Right kidney (tissue), 1 donor: ENCODE measurements at regions not wholly inside any gene's neighbourhood (a gene's known extent, or its start where the extent isn't known, plus 50 kb on each side); places are given as distances from the start of the nearest gene placed in this dataset.

Experiments used
- DNase-seq: peaks from one replicate; pipeline ENCODE4 v3.0.0-alpha.2; 2016

DNA sequence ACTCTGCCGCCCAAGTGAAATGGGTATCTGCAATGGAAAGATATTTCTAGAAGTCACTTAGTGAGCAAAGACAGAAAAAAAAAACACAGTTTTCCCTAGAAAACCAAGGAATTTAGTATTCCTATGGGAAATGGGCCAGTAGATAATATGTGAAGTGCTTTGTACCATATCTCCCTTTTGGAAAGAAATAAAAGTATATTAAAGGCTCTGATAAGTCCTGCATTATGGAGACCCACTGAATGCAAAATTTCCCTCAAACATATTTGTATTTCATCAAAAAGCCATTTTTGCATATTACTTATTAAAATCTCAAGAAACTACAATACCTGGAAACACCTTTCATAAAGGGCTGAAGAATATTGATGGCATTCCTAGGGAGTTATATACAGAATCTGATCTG lies 51.6 kb upstream of the DYNLRB2 start:
- no peak for DNase-seq

DNA sequence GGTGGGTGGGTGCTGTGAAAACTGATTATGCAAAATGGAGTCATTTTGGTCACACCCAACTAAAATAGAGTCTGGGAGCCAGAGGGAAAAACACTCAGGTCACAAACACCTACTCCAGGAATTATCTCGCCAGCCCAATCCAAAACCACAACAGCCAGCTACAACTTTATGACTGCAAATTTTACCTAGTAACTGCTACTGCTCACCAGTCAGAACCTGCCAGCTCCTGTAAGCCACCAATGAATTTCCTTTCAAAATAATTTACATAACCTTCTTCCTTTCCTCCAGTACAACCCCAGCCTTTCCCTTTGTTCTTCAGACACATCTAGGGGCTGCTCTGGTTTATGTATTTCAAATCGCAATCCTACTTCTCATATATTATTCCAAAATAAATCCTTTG lies 52.6 kb upstream of the DYNLRB2 start:
- no peak for DNase-seq

DNA sequence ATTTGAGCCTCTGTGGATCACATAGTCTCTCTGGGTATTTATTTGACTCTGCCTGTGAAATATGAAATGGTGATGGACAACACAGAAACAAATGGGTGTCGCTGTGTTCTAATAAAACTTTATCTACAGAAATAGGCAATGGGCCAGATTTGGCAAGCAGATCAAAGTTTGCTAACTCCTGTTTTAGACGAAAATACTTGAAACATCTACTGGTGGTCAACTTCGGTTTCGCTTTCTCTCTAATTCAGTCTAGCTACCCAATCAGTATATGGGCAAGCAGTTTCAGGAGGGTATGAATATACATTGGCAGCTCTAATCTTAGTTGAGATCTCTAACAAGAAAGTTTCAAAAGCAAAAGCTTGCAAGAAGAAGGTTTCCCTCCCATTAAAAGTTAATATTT lies 60.1 kb upstream of the DYNLRB2 start:
- no peak for DNase-seq

DNA sequence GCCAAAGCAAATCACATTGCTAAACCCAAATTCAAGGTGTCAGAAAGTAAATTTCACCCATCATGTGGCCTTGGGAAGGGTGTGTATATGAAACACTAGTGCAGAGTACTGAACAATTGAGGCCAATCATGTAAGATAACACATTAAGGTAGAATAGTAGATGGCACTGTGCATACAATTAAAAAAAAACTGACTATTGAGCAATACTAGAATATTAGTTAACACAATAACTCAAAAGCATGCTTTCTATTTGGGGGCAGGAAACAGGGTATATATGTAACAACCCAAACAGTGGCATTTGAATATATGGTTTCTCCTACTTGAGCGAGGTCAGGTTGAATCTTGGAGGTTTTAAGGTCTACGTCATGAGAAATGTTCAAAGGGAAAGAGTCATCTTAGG lies 63.0 kb upstream of the DYNLRB2 start:
- no peak for DNase-seq

DNA sequence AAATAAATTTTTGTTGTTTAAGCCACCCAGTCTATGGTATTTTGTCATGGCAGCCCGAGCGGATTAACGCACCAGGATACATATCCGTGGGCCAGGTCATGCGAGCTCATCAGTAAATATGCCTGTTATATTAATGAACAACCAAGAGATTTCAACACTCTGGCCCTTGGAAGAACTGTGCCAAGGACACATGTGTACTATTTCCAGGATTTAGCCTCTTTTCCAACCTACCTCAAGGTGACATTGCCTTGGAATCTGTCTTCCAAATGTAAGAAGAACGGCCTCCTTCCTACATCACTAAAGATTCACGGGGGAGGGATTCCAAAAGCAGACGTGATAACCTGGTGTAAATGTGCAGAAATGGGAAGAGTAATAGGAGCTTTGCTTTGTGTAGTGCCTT lies 72.8 kb upstream of the DYNLRB2 start:
- DNase-seq: no peak

DNA sequence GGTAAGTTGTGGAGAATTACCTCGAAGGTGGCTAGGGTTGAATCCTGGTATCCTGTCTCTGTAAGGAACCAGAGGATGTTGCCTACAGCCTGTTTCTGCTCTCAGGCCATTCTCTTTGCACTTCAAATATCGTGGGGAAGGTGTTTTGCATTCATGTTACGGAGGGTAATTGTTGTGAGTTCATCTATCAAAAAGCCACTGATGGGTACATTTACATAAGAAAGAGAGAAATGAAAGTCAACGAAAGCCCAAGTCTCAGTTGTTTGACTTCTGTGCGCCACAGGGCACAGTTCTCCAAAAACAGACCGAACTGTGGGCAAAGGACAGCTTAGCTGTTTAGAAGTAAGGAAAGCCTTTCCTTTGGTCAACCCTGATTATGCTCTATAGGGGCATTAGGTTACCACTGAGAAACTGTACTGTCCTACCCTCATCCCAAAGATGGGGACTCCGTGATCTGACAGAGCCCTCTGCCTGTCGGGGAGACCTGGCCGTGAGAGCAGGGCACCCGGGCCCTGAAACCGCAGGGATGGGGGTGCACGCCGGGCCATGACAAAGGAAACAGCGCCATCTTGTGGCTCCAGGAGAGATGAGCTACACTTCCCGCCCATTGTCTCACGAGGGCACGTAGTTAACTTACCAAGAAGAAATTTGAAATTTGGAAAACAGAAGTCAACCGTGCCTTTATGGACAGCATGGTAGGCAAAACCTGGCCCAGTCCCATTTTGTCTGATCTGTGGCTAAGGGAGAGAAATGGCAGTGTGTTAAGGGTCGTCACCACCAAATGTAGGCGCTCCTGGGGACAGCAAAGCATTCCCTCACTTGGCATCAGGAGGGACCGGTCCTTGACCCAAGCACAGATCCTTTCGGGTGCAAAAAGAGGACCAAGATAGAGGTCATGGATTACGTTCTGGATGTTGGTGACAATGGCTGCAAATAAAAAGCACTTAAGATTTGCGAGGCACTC lies 74.5 kb upstream of the DYNLRB2 start:
- DNase-seq: peak; percentile 82

DNA sequence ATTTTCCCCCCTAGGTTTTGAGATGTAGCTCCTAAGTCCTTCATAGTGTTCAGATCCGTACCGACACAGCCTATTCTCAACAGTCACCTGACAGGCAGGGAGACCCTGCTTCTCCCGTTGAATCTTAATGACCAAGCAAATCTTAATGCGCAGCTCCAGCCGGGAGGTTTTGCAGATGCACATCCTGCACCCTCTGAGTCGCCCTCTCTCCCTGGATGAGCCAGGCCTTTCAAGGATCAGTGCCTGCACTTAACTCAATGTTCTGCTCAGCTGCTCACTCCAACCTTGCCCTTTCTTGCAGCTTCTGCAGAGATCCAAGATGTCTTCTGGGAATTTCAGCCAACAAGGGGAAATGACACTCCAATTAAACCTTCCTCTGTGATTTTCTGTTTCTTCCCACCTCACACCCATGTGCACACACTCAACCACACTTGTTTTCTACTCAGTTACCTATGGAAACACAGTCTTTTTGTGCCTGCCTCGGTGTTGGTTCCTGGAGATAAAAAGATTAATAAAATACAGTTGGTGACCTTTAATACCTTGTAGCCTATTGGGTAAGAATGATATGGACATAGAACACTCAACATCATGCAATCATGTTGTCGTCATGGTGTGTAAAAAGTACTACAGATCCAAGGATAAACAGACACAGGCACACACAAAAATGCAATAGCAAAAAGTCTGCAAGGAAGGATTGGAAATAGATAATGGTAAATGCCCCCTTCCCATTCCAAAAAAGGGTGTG lies 76.9 kb upstream of the DYNLRB2 start:
- DNase-seq: no peak

DNA sequence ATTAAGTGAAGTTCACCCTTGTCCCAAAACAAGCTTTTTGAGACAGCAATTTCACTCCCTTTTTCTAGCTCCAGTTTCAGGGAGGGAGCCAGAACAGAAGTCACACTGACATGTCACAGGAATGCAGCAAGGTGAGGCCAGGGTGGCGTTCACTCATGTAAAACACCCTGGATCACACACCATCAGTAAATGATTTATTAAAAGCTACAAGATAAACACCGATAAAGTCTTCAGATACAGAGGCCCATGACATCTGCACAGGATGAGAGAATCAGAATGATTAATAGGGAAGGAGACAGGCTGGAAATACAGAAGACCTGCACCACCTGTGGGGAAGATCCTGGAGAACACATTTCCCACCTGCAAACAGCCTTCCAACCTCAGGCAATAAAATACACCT lies 77.5 kb upstream of the DYNLRB2 start:
- peak; percentile 58 for DNase-seq

DNA sequence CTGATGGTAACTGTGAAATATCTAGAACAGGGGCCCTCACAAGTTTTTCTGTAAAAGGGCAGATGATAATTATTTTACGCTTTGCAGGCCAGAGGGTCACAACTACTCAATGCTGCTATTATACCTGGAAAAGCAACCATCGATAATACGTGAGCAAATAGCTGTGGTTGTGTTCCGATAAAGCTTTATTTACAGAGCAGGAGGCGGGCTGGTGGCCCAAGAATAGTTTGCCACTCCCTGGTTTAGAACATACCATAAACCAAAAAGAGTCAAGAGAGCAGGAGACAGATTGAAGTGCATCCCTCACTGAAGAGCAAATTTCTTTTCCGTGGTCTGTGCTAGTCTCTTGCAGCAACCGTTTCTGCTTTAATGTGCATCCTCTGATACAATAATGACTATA lies 77.9 kb upstream of the DYNLRB2 start:
- no peak for DNase-seq

DNA sequence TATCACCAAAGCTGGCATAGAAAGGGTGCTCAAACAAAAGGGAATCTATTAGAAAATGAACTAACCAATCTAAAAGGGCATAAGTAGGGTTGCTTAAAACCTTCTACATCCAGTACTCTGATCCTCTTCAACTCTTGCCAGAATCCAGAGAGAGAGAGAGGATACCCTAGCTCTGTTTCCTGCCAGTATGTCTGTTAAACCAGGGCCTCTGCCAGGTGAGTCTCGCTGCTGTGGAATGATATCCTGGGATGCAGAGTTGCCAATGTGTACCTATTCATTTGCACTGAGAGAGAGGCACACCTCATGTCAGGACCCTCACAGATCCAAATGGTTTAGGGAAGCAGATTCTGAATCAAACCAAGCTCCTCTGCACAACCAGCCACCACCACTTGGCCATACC lies 79.8 kb upstream of the DYNLRB2 start:
- no peak for DNase-seq

DNA sequence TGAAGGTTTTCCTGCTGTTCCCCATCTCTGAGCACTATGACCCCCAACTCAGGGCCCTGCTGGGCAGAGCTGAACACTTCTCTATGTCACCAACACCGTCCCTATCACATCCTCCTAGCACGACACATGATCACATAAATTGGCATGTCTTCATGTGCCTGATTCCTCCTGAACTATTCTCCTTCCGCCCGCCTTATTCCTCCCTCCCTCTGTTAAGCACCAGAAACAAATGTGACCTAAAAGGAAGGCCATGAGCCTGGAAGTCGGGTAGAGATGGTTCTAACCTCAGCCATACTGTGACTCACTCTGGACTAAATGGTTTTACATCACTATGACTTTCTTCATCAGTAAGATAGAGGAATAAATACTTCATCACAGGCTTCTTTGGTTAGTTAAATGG lies 80.8 kb upstream of the DYNLRB2 start:
- DNase-seq: no peak

DNA sequence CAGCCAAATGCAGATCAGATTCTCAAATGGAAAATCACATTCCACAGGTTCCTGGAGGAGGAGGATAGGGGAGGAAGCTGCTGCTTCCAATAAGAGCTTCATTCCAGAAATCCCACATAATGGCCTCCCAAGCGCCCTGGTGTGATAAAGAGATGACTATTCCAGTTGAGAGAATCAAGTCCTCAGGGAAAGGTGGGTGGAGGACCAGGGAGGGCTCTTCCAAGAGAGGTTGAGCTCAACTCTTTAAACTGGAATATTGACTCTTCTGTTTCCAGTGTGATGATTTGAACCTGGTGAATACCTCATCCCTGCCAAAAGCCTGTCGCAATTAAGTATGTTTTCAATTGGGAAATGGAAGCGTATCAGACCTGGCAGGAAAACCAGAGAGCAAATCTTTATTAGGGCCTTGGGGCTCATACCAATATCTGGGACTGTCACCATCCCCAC lies 81.4 kb upstream of the DYNLRB2 start:
- no peak for DNase-seq

DNA sequence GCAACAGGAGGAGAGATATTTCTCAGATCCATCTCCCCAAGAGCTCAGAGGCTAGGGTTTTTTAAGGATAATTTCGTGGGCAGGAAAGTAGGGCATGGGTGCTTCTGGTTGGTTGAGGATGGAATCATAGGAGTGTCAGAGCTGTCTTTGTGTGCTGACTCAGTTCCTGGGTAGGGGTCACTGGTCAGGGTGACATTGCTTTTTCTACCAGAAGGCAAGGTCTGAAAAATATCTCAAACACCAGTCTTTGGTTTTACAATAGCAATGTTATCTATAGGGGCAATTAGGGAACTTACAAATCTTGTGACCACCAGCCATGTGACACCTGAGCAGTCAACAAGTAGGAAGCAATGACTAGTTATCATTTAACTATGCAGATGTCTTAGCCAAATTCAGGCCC lies 82.9 kb upstream of the DYNLRB2 start:
- DNase-seq: no peak

DNA sequence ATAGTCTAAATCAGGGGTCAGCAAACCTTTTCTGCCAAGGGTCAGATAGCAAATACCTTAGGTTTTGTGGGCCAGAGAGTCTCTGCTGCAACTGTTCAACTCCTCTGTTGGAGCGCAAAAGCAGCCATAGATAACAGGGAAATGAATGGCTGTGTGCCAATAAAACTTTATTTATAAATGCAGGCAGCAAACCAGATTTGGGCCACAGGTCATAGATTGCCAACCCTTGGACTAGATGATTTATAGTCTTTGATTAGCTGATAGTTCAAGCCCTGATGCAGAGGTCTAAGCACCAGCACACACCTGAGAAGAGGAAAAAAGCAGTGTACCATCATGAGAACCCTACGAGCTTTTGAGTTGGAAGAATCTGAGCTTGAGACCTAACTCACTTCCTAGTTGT lies 86.0 kb upstream of the DYNLRB2 start:
- no peak for DNase-seq

DNA sequence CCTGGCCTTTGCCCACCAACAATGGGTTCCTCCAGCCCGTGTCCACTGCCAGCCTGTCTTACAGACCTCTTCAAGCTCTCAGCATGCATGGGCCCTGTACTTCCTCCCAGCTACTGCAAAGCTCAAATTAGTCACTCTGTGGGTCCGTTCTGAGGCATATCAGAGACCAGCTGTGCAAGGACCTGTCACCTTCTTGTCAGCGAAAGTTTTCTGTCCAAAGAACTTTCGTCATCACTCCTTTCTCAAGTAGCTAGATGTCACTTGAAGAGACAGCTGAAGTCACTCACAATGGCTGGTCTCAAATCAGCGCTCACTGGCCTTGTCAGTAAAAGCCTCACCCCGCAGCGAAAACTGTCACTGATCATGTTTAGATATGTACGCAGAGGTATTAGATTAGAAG lies 91.4 kb upstream of the DYNLRB2 start:
- no peak for DNase-seq

DNA sequence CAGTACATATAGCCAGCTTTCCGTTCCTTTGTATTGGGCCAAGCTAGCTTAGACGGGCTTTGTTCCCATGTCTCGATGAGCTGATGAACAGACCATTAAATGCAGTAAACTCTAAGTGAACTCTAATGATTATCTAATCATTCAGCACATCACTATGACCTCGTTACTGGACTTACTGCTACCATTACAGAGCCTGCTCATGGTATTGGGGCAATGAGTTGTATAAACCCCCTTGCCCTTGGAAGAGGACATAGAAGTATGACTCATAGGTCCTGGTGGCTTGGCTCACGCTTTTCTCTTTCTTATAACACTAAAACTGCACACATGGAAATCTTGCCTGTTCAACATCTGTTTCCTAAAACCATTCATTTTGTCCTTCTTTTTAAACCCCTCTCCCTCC lies 93.6 kb upstream of the DYNLRB2 start:
- DNase-seq: no peak

DNA sequence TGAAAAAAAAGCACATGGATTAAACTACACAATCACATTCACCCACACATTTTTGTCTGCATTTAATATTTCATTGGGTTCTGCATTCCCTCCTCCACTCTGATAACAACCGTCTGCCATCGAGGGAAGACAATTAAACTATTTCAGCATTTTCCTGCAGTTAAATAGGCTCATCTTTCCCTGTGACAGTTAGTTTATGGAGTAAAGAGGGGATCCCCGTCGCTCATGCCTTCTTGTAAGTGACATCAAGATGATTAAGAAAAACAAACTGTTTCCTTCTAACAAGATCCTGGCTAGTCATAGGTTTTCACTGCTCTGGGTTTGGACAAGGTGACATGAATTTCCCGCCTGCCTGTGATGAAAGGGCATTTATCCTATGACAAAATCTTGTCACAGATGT lies 98.0 kb upstream of the DYNLRB2 start:
- DNase-seq: no peak

DNA sequence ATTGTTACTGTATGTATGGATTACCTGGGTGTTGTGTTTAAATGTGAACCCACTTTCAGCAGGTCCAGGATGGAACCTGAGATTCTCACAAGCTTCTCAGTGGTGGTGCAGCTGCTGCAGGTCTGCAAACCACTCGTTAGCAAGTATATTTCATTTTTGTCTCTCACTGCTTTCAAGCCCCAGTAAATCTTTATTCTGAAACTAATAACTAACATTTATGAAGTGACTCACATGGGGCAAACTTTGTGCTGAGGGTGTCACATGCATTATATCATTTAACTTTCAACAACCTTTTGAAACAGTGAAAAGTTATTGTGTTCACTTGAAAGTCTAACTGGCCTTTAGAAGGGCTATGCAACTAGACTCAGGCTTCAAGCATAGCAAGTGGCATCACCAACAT lies 98.9 kb upstream of the DYNLRB2 start:
- no peak for DNase-seq

DNA sequence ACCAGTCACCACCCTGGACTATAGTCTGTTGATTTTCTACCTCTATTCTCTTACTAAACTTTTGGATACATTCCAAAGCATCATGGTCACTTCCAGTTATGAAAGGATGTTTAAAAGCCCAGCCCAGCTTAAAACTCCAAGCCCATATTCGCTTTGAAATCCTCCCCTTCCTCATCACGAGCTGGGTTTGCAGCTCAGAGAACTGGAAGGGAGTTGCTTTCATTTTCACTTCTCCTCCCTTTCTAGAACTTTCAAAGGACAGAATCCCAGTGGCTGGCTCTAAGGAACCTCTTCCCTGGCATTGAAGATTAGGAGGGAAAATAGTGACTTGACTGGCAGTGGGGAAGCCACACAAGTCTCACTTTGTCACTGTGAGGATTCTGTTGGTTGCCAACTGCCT lies 100.1 kb upstream of the DYNLRB2 start:
- DNase-seq: no peak

DNA sequence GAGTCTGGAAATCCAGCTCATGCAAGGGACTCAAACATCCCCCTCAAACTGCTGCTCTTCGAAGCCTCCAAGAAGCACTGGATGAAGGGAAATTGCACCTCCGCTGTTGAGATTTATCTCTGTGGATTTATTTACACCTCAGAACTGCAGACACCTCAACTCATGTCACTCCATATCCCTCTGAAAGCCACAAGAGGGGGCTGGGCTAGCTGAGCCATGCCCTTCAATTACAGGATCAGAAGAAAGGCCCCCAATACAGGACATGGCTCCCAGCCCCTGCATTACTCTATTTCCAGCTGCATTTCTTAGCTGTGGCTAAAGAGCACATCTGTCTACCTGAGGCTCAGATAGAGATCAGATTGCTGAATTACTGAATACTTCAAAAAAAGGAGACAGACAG lies 103.1 kb upstream of the DYNLRB2 start:
- DNase-seq: no peak

DNA sequence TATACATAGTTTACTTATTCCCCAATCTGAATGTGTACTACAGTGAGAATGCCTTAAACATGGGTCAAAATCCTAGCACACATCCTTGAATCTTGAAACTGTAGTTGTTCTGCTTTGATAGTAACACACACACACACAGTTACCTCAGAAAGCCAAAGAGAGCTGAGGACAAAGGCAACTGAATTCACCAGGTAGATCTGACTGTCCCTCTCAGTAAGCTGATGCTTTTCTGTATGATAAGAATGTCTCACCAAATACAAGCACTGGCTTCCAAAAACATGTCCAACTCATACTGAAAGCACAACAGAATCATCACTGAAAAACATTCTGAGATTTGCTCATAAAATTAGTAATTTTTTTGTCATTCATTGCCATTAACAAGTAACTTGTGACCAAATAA lies 104.3 kb upstream of the DYNLRB2 start:
- no peak for DNase-seq

DNA sequence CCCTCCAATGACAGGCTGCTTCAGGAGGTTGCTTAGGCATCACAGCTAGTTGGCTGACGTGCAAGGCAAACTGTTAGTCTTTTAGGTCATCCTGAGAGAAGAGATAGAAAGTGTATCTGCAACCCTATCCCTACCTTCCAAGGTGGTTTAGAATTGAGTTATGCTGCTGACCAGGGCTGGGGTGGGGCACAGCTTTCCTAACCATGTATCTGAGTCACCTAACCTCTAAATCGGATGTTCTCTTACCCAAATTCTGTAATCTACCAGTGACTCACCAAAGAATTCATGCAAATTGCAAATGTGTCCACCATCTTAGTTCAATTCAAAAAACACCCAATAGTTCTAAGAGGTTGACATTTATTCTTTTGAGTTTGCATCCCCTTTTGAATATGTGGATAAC lies 107.2 kb upstream of the DYNLRB2 start:
- DNase-seq: no peak

DNA sequence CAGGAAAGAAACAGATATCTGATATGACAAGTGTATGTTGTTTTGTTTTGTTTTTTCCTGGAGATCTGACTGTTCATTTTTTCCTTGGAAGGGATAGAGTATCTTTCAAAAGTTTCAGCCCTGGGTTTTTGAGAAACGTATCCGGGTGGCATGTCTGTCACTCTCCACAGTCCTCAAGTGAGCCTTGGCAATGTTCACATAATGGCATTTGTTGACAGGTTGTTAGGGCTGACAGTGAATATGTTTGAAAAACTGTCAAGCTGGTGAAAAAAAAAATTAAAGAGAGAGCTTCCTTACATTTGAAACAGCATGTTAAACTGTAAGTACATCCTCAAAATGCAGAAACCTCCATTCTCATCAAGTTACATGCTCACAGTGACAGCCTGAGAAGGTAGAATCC lies 113.0 kb upstream of the DYNLRB2 start:
- DNase-seq: no peak
